Mammary epithelial cell (primary cell): ENCODE measurements at regions not wholly inside any gene's neighbourhood (a gene's known extent, or its start where the extent isn't known, plus 50 kb on each side); places are given as distances from the start of the nearest gene placed in this dataset.

Experiments
- CTCF ChIP-seq, 2 donors: IDR thresholded peaks in 1 of 2; conservative IDR thresholded peaks in 1 of 2; 2 replicates each; pipeline ENCODE4 v1.5.1; 2011 to 2012; ENCODE audit warnings: inconsistent platforms in 2 of 2, low read length in 2 of 2, mild to moderate bottlenecking in 2 of 2, control low read depth in 1 of 2, low read depth in 1 of 2; ENCODE audit not compliant: insufficient read depth in 1 of 2; ENCODE audit errors: extremely low read depth in 1 of 2
- EZH2 ChIP-seq: IDR thresholded peaks from 2 replicates; pipeline ENCODE4 v1.6.1; 2012; ENCODE audit warnings: low read length, inconsistent platforms, borderline replicate concordance

- TF ChIP-seq CTCF (conservative IDR thresholded peaks at IDR 0.05 in 1 of 2, IDR thresholded peaks at IDR 0.05 in 1 of 2; ENCODE audit: extremely low read depth in 1 of 2, insufficient read depth in 1 of 2, low read depth in 1 of 2, low read length in 2 of 2) (no peak), EZH2 (peak; percentile 10)
These were observed 72.7 kb downstream of the SOX4 start for GRCh38 chr6:21666201-21666691.
